ENCODE measurements at regions not wholly inside any gene's neighbourhood (a gene's known extent, or its start where the extent isn't known, plus 50 kb on each side); places are given as distances from the start of the nearest gene placed in this dataset.
A peak's percentile ranks its signal among the peaks of the same experiment; 100 is the strongest.

- no peak for DNase-seq
Observed at GRCh38 chr17:77637818-77638575, 320.5 kb upstream of the TNRC6C start.

GRCh38 chr17:77640252-77640651 is 318.3 kb upstream of the TNRC6C start:
- no peak for DNase-seq

- DNase-seq: no peak
Observed at GRCh38 chr17:77640916-77641605, 317.4 kb upstream of the TNRC6C start.

- DNase-seq: no peak
Observed at GRCh38 chr17:77641718-77642117, 316.8 kb upstream of the TNRC6C start.

- no peak for DNase-seq
Observed at GRCh38 chr17:77644181-77645071, 314.1 kb upstream of the TNRC6C start.

- DNase-seq: peak; percentile 80
Observed at GRCh38 chr17:77645072-77646045, 313.1 kb upstream of the TNRC6C start.

GRCh38 chr17:77646046-77646430 is 312.5 kb upstream of the TNRC6C start:
- DNase-seq: no peak

- DNase-seq: no peak
Observed at GRCh38 chr17:77647531-77647930, 311.0 kb upstream of the TNRC6C start.

GRCh38 chr17:77649717-77650211 is 308.7 kb upstream of the TNRC6C start:
- DNase-seq: peak; percentile 50

GRCh38 chr17:77651988-77652387 is 306.5 kb upstream of the TNRC6C start:
- no peak for DNase-seq

- no peak for DNase-seq
Observed at GRCh38 chr17:77654296-77654695, 304.2 kb upstream of the TNRC6C start.

- no peak for DNase-seq
Observed at GRCh38 chr17:77654850-77655249, 303.7 kb upstream of the TNRC6C start.

GRCh38 chr17:77656054-77656453 is 302.4 kb upstream of the TNRC6C start:
- no peak for DNase-seq

GRCh38 chr17:77657839-77658238 is 300.7 kb upstream of the TNRC6C start:
- DNase-seq: no peak

- no peak for DNase-seq
Observed at GRCh38 chr17:77660524-77660923, 298.0 kb upstream of the TNRC6C start.

GRCh38 chr17:77662833-77663232 is 295.7 kb upstream of the TNRC6C start:
- peak; percentile 18 for DNase-seq

GRCh38 chr17:77664097-77664729 is 294.3 kb upstream of the TNRC6C start:
- DNase-seq: no peak

- DNase-seq: no peak
Observed at GRCh38 chr17:77665833-77666232, 292.7 kb upstream of the TNRC6C start.

GRCh38 chr17:77666462-77666861 is 292.0 kb upstream of the TNRC6C start:
- DNase-seq: peak; percentile 80

- DNase-seq: peak; percentile 90
Observed at GRCh38 chr17:77666881-77667395, 291.6 kb upstream of the TNRC6C start.

GRCh38 chr17:77667478-77667877 is 291.0 kb upstream of the TNRC6C start:
- DNase-seq: no peak
